ENCODE measurements at regions not wholly inside any gene's neighbourhood (a gene's known extent, or its start where the extent isn't known, plus 50 kb on each side); places are given as distances from the start of the nearest gene placed in this dataset.
A peak's percentile ranks its signal among the peaks of the same experiment; 100 is the strongest.

GRCh38 chr14:89588840-89589296, 171.8 kb upstream of the FOXN3 start:
- DNase-seq, result no peak
- H3K4me1 Mint-ChIP-seq, result peaks cover 39% of the 10 kb centered on the region
- H3K9me3 ChIP-seq (ENCODE audit: control insufficient read depth, low read length, poor library complexity, severe bottlenecking), result no peaks in the 10 kb centered on the region
- H3K36me3 Mint-ChIP-seq (ENCODE audit: low read depth), result peaks cover 3% of the 10 kb centered on the region
- no peak overlapping the region for H3K4me3 Mint-ChIP-seq
- ATAC-seq, result no peak
- H3K27ac Mint-ChIP-seq, result no peak overlapping the region
- H3K27me3 Mint-ChIP-seq, result no peaks in the 10 kb centered on the region

- Mint-ChIP-seq H3K4me3 (no peak overlapping the region), H3K27ac (no peak overlapping the region), H3K4me1 (peaks cover 39% of the 10 kb centered on the region), H3K27me3 (no peaks in the 10 kb centered on the region), H3K36me3 (ENCODE audit: low read depth) (peaks cover 3% of the 10 kb centered on the region)
- DNase-seq (no peak), ATAC-seq (no peak)
- no peaks in the 10 kb centered on the region for H3K9me3 ChIP-seq (ENCODE audit: control insufficient read depth, low read length, poor library complexity, severe bottlenecking)
Measured at GRCh38 chr14:89588016-89588415, 171.0 kb upstream of the FOXN3 start.

GRCh38 chr14:89587136-89587420, 170.0 kb upstream of the FOXN3 start:
- Mint-ChIP-seq H3K27ac (no peak overlapping the region), H3K27me3 (no peaks in the 10 kb centered on the region), H3K36me3 (ENCODE audit: low read depth) (peaks cover 4% of the 10 kb centered on the region), H3K4me1 (peaks cover 37% of the 10 kb centered on the region), H3K4me3 (no peak overlapping the region)
- no peak for DNase-seq
- no peak for ATAC-seq
- H3K9me3 ChIP-seq (ENCODE audit: control insufficient read depth, low read length, poor library complexity, severe bottlenecking), result no peaks in the 10 kb centered on the region

GRCh38 chr14:89586258-89587135, 169.5 kb upstream of the FOXN3 start:
- Mint-ChIP-seq H3K27me3 (no peaks in the 10 kb centered on the region), H3K36me3 (ENCODE audit: low read depth) (peaks cover 6% of the 10 kb centered on the region), H3K27ac (no peak overlapping the region), H3K4me1 (peaks cover 38% of the 10 kb centered on the region), H3K4me3 (no peak overlapping the region)
- DNase-seq (no peak), ATAC-seq (peak; percentile 54)
- H3K9me3 ChIP-seq (ENCODE audit: control insufficient read depth, low read length, poor library complexity, severe bottlenecking), result no peaks in the 10 kb centered on the region

- Mint-ChIP-seq H3K27me3 (no peaks in the 10 kb centered on the region), H3K4me1 (peaks cover 29% of the 10 kb centered on the region), H3K36me3 (ENCODE audit: low read depth) (peaks cover 8% of the 10 kb centered on the region), H3K4me3 (no peak overlapping the region), H3K27ac (peak overlapping the region; percentile 51)
- no peak for DNase-seq
- H3K9me3 ChIP-seq (ENCODE audit: control insufficient read depth, low read length, poor library complexity, severe bottlenecking), result no peaks in the 10 kb centered on the region
- ATAC-seq, result no peak
Measured at GRCh38 chr14:89578156-89578555, 161.1 kb upstream of the FOXN3 start.

GRCh38 chr14:89576960-89577359, 159.9 kb upstream of the FOXN3 start:
- Mint-ChIP-seq H3K4me1 (peaks cover 30% of the 10 kb centered on the region), H3K27me3 (no peaks in the 10 kb centered on the region), H3K36me3 (ENCODE audit: low read depth) (peaks cover 6% of the 10 kb centered on the region), H3K27ac (no peak overlapping the region), H3K4me3 (no peak overlapping the region)
- no peak for ATAC-seq
- no peak for DNase-seq
- H3K9me3 ChIP-seq (ENCODE audit: control insufficient read depth, low read length, poor library complexity, severe bottlenecking), result no peaks in the 10 kb centered on the region

GRCh38 chr14:89576145-89576927, 159.3 kb upstream of the FOXN3 start:
- Mint-ChIP-seq H3K4me3 (no peak overlapping the region), H3K27ac (no peak overlapping the region), H3K36me3 (ENCODE audit: low read depth) (peaks cover 6% of the 10 kb centered on the region), H3K4me1 (peaks cover 29% of the 10 kb centered on the region), H3K27me3 (no peaks in the 10 kb centered on the region)
- DNase-seq (no peak), ATAC-seq (no peak)
- no peaks in the 10 kb centered on the region for H3K9me3 ChIP-seq (ENCODE audit: control insufficient read depth, low read length, poor library complexity, severe bottlenecking)

GRCh38 chr14:89575386-89576061, 158.5 kb upstream of the FOXN3 start:
- ATAC-seq (no peak), DNase-seq (no peak)
- H3K4me3 Mint-ChIP-seq, result no peak overlapping the region
- no peaks in the 10 kb centered on the region for H3K27me3 Mint-ChIP-seq
- peaks cover 29% of the 10 kb centered on the region for H3K4me1 Mint-ChIP-seq
- H3K36me3 Mint-ChIP-seq (ENCODE audit: low read depth), result peaks cover 6% of the 10 kb centered on the region
- H3K27ac Mint-ChIP-seq, result no peak overlapping the region
- no peaks in the 10 kb centered on the region for H3K9me3 ChIP-seq (ENCODE audit: control insufficient read depth, low read length, poor library complexity, severe bottlenecking)

- Mint-ChIP-seq H3K36me3 (ENCODE audit: low read depth) (peaks cover 6% of the 10 kb centered on the region), H3K4me1 (peaks cover 24% of the 10 kb centered on the region), H3K4me3 (peak overlapping the region; percentile 36), H3K27ac (no peak overlapping the region), H3K27me3 (no peaks in the 10 kb centered on the region)
- no peaks in the 10 kb centered on the region for H3K9me3 ChIP-seq (ENCODE audit: control insufficient read depth, low read length, poor library complexity, severe bottlenecking)
- ATAC-seq (no peak), DNase-seq (no peak)
Measured at GRCh38 chr14:89574420-89574819, 157.4 kb upstream of the FOXN3 start.

- Mint-ChIP-seq H3K27me3 (no peaks in the 10 kb centered on the region), H3K4me3 (no peak overlapping the region), H3K4me1 (peaks cover 22% of the 10 kb centered on the region), H3K36me3 (ENCODE audit: low read depth) (peaks cover 1% of the 10 kb centered on the region), H3K27ac (no peak overlapping the region)
- no peaks in the 10 kb centered on the region for H3K9me3 ChIP-seq (ENCODE audit: control insufficient read depth, low read length, poor library complexity, severe bottlenecking)
- no peak for ATAC-seq
- no peak for DNase-seq
Measured at GRCh38 chr14:89573399-89573657, 156.3 kb upstream of the FOXN3 start.

GRCh38 chr14:89572596-89573398, 155.8 kb upstream of the FOXN3 start:
- Mint-ChIP-seq H3K27me3 (no peaks in the 10 kb centered on the region), H3K4me1 (peaks cover 23% of the 10 kb centered on the region), H3K27ac (no peak overlapping the region)

GRCh38 chr14:89571491-89571890, 154.5 kb upstream of the FOXN3 start:
- peak overlapping the region; percentile 72 for H3K27ac Mint-ChIP-seq

More at GRCh38 chr14:89572596-89573398, 155.8 kb upstream of the FOXN3 start:
- H3K9me3 ChIP-seq (ENCODE audit: control insufficient read depth, low read length, poor library complexity, severe bottlenecking), result no peaks in the 10 kb centered on the region
- DNase-seq (no peak), ATAC-seq (no peak)
- Mint-ChIP-seq H3K4me3 (no peak overlapping the region), H3K36me3 (ENCODE audit: low read depth) (no peaks in the 10 kb centered on the region)

More at GRCh38 chr14:89571491-89571890, 154.5 kb upstream of the FOXN3 start:
- H3K4me3 Mint-ChIP-seq, result no peak overlapping the region
- no peak for ATAC-seq
- peaks cover 26% of the 10 kb centered on the region for H3K4me1 Mint-ChIP-seq
- DNase-seq, result no peak
- no peaks in the 10 kb centered on the region for H3K27me3 Mint-ChIP-seq
- no peaks in the 10 kb centered on the region for H3K36me3 Mint-ChIP-seq (ENCODE audit: low read depth)
- H3K9me3 ChIP-seq (ENCODE audit: control insufficient read depth, low read length, poor library complexity, severe bottlenecking), result no peaks in the 10 kb centered on the region
